ENCODE measurements at regions not wholly inside any gene's neighbourhood (a gene's known extent, or its start where the extent isn't known, plus 50 kb on each side); places are given as distances from the start of the nearest gene placed in this dataset.

GRCh38 chr1:14535619-14536355 is 62.7 kb upstream of the KAZN start:
- no peak for TF ChIP-seq RAD21 (IDR thresholded peaks at IDR 0.05; ENCODE audit: low read depth)
- no peak for TF ChIP-seq TAF1 (IDR thresholded peaks at IDR 0.05; ENCODE audit: low read depth)
- TF ChIP-seq TCF12 (IDR thresholded peaks at IDR 0.05; ENCODE audit: low read depth), result no peak
- no peak for TF ChIP-seq FOXM1 (IDR thresholded peaks at IDR 0.05; ENCODE audit: borderline replicate concordance, low read depth)
- TF ChIP-seq MAX (IDR thresholded peaks at IDR 0.05), result no peak
- TF ChIP-seq REST (IDR thresholded peaks at IDR 0.05; ENCODE audit: low read depth), result no peak
- no peak for TF ChIP-seq EGR1 (IDR thresholded peaks at IDR 0.05)

- TF ChIP-seq RAD21 (IDR thresholded peaks at IDR 0.05; ENCODE audit: low read depth) (0 out of 2 replicates have a peak, but pooled peaks have one; percentile 4), NFIC (IDR thresholded peaks at IDR 0.05) (no peak)
Measured at GRCh38 chr1:14538335-14538734, 60.1 kb upstream of the KAZN start.

GRCh38 chr1:14539309-14539708 is 59.2 kb upstream of the KAZN start:
- no peak for TF ChIP-seq YY1 (IDR thresholded peaks at IDR 0.05; ENCODE audit: low read depth)
- no peak for TF ChIP-seq TEAD4 (IDR thresholded peaks at IDR 0.05)

GRCh38 chr1:14539953-14540563 is 58.4 kb upstream of the KAZN start:
- TF ChIP-seq REST (IDR thresholded peaks at IDR 0.05; ENCODE audit: low read depth) (no peak), TAF1 (IDR thresholded peaks at IDR 0.05; ENCODE audit: low read depth) (no peak), FOXM1 (IDR thresholded peaks at IDR 0.05; ENCODE audit: borderline replicate concordance, low read depth) (no peak), MAX (IDR thresholded peaks at IDR 0.05) (no peak), EP300 (IDR thresholded peaks at IDR 0.05; ENCODE audit: borderline replicate concordance) (no peak), TEAD4 (IDR thresholded peaks at IDR 0.05) (no peak), USF1 (IDR thresholded peaks at IDR 0.05) (no peak), TCF12 (IDR thresholded peaks at IDR 0.05; ENCODE audit: low read depth) (no peak), CEBPB (IDR thresholded peaks at IDR 0.05) (no peak), NFIC (IDR thresholded peaks at IDR 0.05) (no peak), EGR1 (IDR thresholded peaks at IDR 0.05) (no peak), ZBTB7A (IDR thresholded peaks at IDR 0.05; ENCODE audit: low read depth) (no peak), YY1 (IDR thresholded peaks at IDR 0.05; ENCODE audit: low read depth) (no peak), CREB1 (IDR thresholded peaks at IDR 0.05; ENCODE audit: low read depth) (no peak), RAD21 (IDR thresholded peaks at IDR 0.05; ENCODE audit: low read depth) (no peak)

GRCh38 chr1:14541348-14541747 is 57.1 kb upstream of the KAZN start:
- TF ChIP-seq FOXM1 (IDR thresholded peaks at IDR 0.05; ENCODE audit: borderline replicate concordance, low read depth) (no peak), YY1 (IDR thresholded peaks at IDR 0.05; ENCODE audit: low read depth) (no peak), RAD21 (IDR thresholded peaks at IDR 0.05; ENCODE audit: low read depth) (no peak), TCF12 (IDR thresholded peaks at IDR 0.05; ENCODE audit: low read depth) (no peak), EGR1 (IDR thresholded peaks at IDR 0.05) (no peak), TAF1 (IDR thresholded peaks at IDR 0.05; ENCODE audit: low read depth) (no peak), TEAD4 (IDR thresholded peaks at IDR 0.05) (no peak), MAX (IDR thresholded peaks at IDR 0.05) (no peak)

- TF ChIP-seq FOXM1 (IDR thresholded peaks at IDR 0.05; ENCODE audit: borderline replicate concordance, low read depth), result no peak
- TF ChIP-seq YY1 (IDR thresholded peaks at IDR 0.05; ENCODE audit: low read depth), result no peak
- TF ChIP-seq EP300 (IDR thresholded peaks at IDR 0.05; ENCODE audit: borderline replicate concordance), result no peak
- TF ChIP-seq RAD21 (IDR thresholded peaks at IDR 0.05; ENCODE audit: low read depth), result no peak
- no peak for TF ChIP-seq NFIC (IDR thresholded peaks at IDR 0.05)
- no peak for TF ChIP-seq CREB1 (IDR thresholded peaks at IDR 0.05; ENCODE audit: low read depth)
- no peak for TF ChIP-seq MAX (IDR thresholded peaks at IDR 0.05)
- no peak for TF ChIP-seq ZBTB7A (IDR thresholded peaks at IDR 0.05; ENCODE audit: low read depth)
- no peak for TF ChIP-seq TCF12 (IDR thresholded peaks at IDR 0.05; ENCODE audit: low read depth)
- TF ChIP-seq TAF1 (IDR thresholded peaks at IDR 0.05; ENCODE audit: low read depth), result no peak
- TF ChIP-seq EGR1 (IDR thresholded peaks at IDR 0.05), result no peak
- TF ChIP-seq CEBPB (IDR thresholded peaks at IDR 0.05), result no peak
- TF ChIP-seq REST (IDR thresholded peaks at IDR 0.05; ENCODE audit: low read depth), result no peak
- no peak for TF ChIP-seq USF1 (IDR thresholded peaks at IDR 0.05)
Measured at GRCh38 chr1:14543191-14543840, 55.2 kb upstream of the KAZN start.
